NB4 (cell line): ENCODE measurements at regions not wholly inside any gene's neighbourhood (a gene's known extent, or its start where the extent isn't known, plus 50 kb on each side); places are given as distances from the start of the nearest gene placed in this dataset.

Experiments
- DNase-seq: peaks from one replicate; pipeline ENCODE4 v3.0.0; 2010; ENCODE audit warnings: low read depth
- H3K4me3 ChIP-seq: one replicate; pipeline ENCODE4 v1.5.1; 2011; ENCODE audit warnings: mild to moderate bottlenecking, low read depth, low read length, moderate library complexity
- CTCF ChIP-seq: IDR thresholded peaks from one replicate; pipeline ENCODE4 v1.5.1; 2012; ENCODE audit warnings: low read depth, low read length
- MAX ChIP-seq: IDR thresholded peaks from 2 replicates; pipeline ENCODE4 v1.6.1; 2011; ENCODE audit warnings: low read depth, low read length
- MYC ChIP-seq: IDR thresholded peaks from 2 replicates; pipeline ENCODE4 v1.6.1; 2011; ENCODE audit warnings: low read depth, low read length
- POLR2A ChIP-seq: IDR thresholded peaks from 2 replicates; pipeline ENCODE4 v1.6.1; 2011; ENCODE audit warnings: mild to moderate bottlenecking; ENCODE audit not compliant: insufficient read length; ENCODE audit errors: extremely low read depth

GRCh38 chr4:3391422-3391821 is 50.3 kb upstream of the HGFAC start:
- TF ChIP-seq MYC (no peak), MAX (no peak), CTCF (no peak), POLR2A (no peak)
- no peak overlapping the region for H3K4me3 ChIP-seq
- DNase-seq: no peak
